ENCODE measurements at regions not wholly inside any gene's neighbourhood (a gene's known extent, or its start where the extent isn't known, plus 50 kb on each side); places are given as distances from the start of the nearest gene placed in this dataset.
"Not testable (repeated sequence)": the region's sequence is repeated elsewhere in the genome, so short reads cannot be mapped to it uniquely, and the experiment has no call there.

DNA sequence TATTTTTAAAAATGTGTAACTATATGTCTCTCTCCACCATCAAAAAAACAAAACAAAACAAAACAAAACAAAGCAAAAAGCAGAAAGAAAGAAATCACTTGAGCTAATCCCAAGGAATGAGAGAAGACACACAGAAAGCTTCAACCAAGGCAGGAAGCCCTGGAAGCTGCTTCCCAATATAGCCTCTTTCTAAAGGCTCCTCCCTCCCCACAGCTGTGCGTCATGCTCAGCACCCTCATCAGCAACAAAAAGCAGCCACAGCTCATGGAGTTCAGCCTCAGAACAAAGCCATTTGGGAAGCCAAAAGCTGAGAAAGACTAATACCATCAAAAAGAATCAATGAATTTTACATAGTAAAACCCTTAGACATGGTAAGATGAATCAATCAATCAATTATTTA is 501.6 kb upstream of the SMIM31 start:
- no CpG with 5 or more reads among the region's 1 CpG for WGBS (ENCODE audit: insufficient coverage)
- ChIA-PET CTCF (no interaction called here), POLR2A (no interaction called here)
- Histone ChIP-seq H3K4me1 (ENCODE audit: control extremely low read depth in 1 of 4, control insufficient read depth in 4 of 4, insufficient read depth in 4 of 4, low read length in 3 of 4) (no peaks in the 10 kb centered on the region), H3K9me3 (ENCODE audit: control extremely low read depth in 1 of 5, control insufficient read depth in 4 of 5, insufficient read depth in 2 of 5, low read depth in 1 of 5, low read length in 4 of 5) (no peaks in the 10 kb centered on the region), H3K27ac (ENCODE audit: insufficient read depth in 1 of 2, low read depth in 1 of 2, low read length in 2 of 2, poor library complexity in 1 of 2, severe bottlenecking in 2 of 2) (no peak overlapping the region), H3K4me3 (ENCODE audit: control insufficient read depth in 1 of 7, extremely low read depth in 1 of 7, insufficient read depth in 4 of 7, low read depth in 2 of 7, low read length in 6 of 7) (no peak overlapping the region), H3K36me3 (ENCODE audit: control insufficient read depth in 4 of 4, insufficient read depth in 4 of 4, low read length in 3 of 4) (no peaks in the 10 kb centered on the region), H3K27me3 (replicated peaks in 2 of 5; ENCODE audit: control insufficient read depth in 4 of 5, insufficient read depth in 5 of 5, low read length in 4 of 5) (no peaks in the 10 kb centered on the region)
- DNase-seq = no peak

- H3K4me3 ChIP-seq (ENCODE audit: control insufficient read depth in 1 of 7, extremely low read depth in 1 of 7, insufficient read depth in 4 of 7, low read depth in 2 of 7, low read length in 6 of 7) = no peak overlapping the region
- no peak overlapping the region for H3K27ac ChIP-seq (ENCODE audit: insufficient read depth in 1 of 2, low read depth in 1 of 2, low read length in 2 of 2, poor library complexity in 1 of 2, severe bottlenecking in 2 of 2)
- DNase-seq = no peak
- WGBS (ENCODE audit: insufficient coverage) = 100% methylated on average over 1 of the region's 2 CpGs
- H3K9me3 ChIP-seq (ENCODE audit: control extremely low read depth in 1 of 5, control insufficient read depth in 4 of 5, insufficient read depth in 2 of 5, low read depth in 1 of 5, low read length in 4 of 5) = no peaks in the 10 kb centered on the region
- no peaks in the 10 kb centered on the region for H3K4me1 ChIP-seq (ENCODE audit: control extremely low read depth in 1 of 4, control insufficient read depth in 4 of 4, insufficient read depth in 4 of 4, low read length in 3 of 4)
- no peaks in the 10 kb centered on the region for H3K27me3 ChIP-seq (replicated peaks in 2 of 5; ENCODE audit: control insufficient read depth in 4 of 5, insufficient read depth in 5 of 5, low read length in 4 of 5)
- ChIA-PET CTCF (no interaction called here), POLR2A (no interaction called here)
- no peaks in the 10 kb centered on the region for H3K36me3 ChIP-seq (ENCODE audit: control insufficient read depth in 4 of 4, insufficient read depth in 4 of 4, low read length in 3 of 4)
These were observed 492.1 kb upstream of the SMIM31 start for GRCh38 chr4:164261831-164262230.

GRCh38 chr4:164262508-164262907 is 491.4 kb upstream of the SMIM31 start:
- H3K4me3 ChIP-seq (ENCODE audit: control insufficient read depth in 1 of 7, extremely low read depth in 1 of 7, insufficient read depth in 4 of 7, low read depth in 2 of 7, low read length in 6 of 7); H3K4me1 ChIP-seq (ENCODE audit: control extremely low read depth in 1 of 4, control insufficient read depth in 4 of 4, insufficient read depth in 4 of 4, low read length in 3 of 4); CTCF ChIA-PET; H3K27ac ChIP-seq (ENCODE audit: insufficient read depth in 1 of 2, low read depth in 1 of 2, low read length in 2 of 2, poor library complexity in 1 of 2, severe bottlenecking in 2 of 2); H3K27me3 ChIP-seq (replicated peaks in 2 of 5; ENCODE audit: control insufficient read depth in 4 of 5, insufficient read depth in 5 of 5, low read length in 4 of 5); H3K9me3 ChIP-seq (ENCODE audit: control extremely low read depth in 1 of 5, control insufficient read depth in 4 of 5, insufficient read depth in 2 of 5, low read depth in 1 of 5, low read length in 4 of 5); DNase-seq; POLR2A ChIA-PET; H3K36me3 ChIP-seq (ENCODE audit: control insufficient read depth in 4 of 4, insufficient read depth in 4 of 4, low read length in 3 of 4): not testable (repeated sequence)
- no CpG with 5 or more reads among the region's 1 CpG for WGBS (ENCODE audit: insufficient coverage)

GRCh38 chr4:164277414-164277813 is 476.5 kb upstream of the SMIM31 start:
- H3K4me1 ChIP-seq (ENCODE audit: control extremely low read depth in 1 of 4, control insufficient read depth in 4 of 4, insufficient read depth in 4 of 4, low read length in 3 of 4); H3K9me3 ChIP-seq (ENCODE audit: control extremely low read depth in 1 of 5, control insufficient read depth in 4 of 5, insufficient read depth in 2 of 5, low read depth in 1 of 5, low read length in 4 of 5); H3K4me3 ChIP-seq (ENCODE audit: control insufficient read depth in 1 of 7, extremely low read depth in 1 of 7, insufficient read depth in 4 of 7, low read depth in 2 of 7, low read length in 6 of 7); H3K27me3 ChIP-seq (replicated peaks in 2 of 5; ENCODE audit: control insufficient read depth in 4 of 5, insufficient read depth in 5 of 5, low read length in 4 of 5); H3K36me3 ChIP-seq (ENCODE audit: control insufficient read depth in 4 of 4, insufficient read depth in 4 of 4, low read length in 3 of 4); CTCF ChIA-PET; POLR2A ChIA-PET; DNase-seq; H3K27ac ChIP-seq (ENCODE audit: insufficient read depth in 1 of 2, low read depth in 1 of 2, low read length in 2 of 2, poor library complexity in 1 of 2, severe bottlenecking in 2 of 2): not testable (repeated sequence)
- WGBS (ENCODE audit: insufficient coverage) = 86% methylated on average over 2 of the region's 2 CpGs

- Histone ChIP-seq H3K27me3 (replicated peaks in 2 of 5; ENCODE audit: control insufficient read depth in 4 of 5, insufficient read depth in 5 of 5, low read length in 4 of 5) (no peaks in the 10 kb centered on the region), H3K4me3 (ENCODE audit: control insufficient read depth in 1 of 7, extremely low read depth in 1 of 7, insufficient read depth in 4 of 7, low read depth in 2 of 7, low read length in 6 of 7) (no peak overlapping the region), H3K36me3 (ENCODE audit: control insufficient read depth in 4 of 4, insufficient read depth in 4 of 4, low read length in 3 of 4) (no peaks in the 10 kb centered on the region), H3K4me1 (ENCODE audit: control extremely low read depth in 1 of 4, control insufficient read depth in 4 of 4, insufficient read depth in 4 of 4, low read length in 3 of 4) (no peaks in the 10 kb centered on the region), H3K9me3 (ENCODE audit: control extremely low read depth in 1 of 5, control insufficient read depth in 4 of 5, insufficient read depth in 2 of 5, low read depth in 1 of 5, low read length in 4 of 5) (no peaks in the 10 kb centered on the region), H3K27ac (ENCODE audit: insufficient read depth in 1 of 2, low read depth in 1 of 2, low read length in 2 of 2, poor library complexity in 1 of 2, severe bottlenecking in 2 of 2) (no peak overlapping the region)
- POLR2A ChIA-PET = no interaction called here
- CTCF ChIA-PET = no interaction called here
- 91% methylated on average over 5 of the region's 6 CpGs for WGBS (ENCODE audit: insufficient coverage)
- DNase-seq = no peak
These were observed 466.8 kb upstream of the SMIM31 start for GRCh38 chr4:164287173-164287572.

DNA sequence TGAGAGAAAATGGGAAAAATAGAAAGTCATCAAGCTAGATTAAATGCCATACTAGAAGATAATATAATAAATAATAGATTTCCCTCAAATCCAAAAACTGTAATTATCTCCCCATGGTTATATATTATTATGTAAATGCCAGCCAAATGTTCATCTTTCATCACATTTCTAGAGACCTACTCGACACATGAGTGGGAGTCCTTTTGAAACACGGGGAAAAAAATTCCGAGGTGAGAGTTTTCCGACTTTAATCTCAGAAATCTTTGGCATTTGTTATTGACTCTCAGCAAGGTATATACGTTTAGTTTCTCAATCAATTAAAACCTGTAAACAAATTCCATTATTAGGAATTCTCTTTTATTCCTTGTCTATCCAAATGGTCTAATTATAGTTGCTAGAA is 465.4 kb upstream of the SMIM31 start:
- no peak for DNase-seq
- Histone ChIP-seq H3K27me3 (replicated peaks in 2 of 5; ENCODE audit: control insufficient read depth in 4 of 5, insufficient read depth in 5 of 5, low read length in 4 of 5) (no peaks in the 10 kb centered on the region), H3K4me1 (ENCODE audit: control extremely low read depth in 1 of 4, control insufficient read depth in 4 of 4, insufficient read depth in 4 of 4, low read length in 3 of 4) (no peaks in the 10 kb centered on the region), H3K9me3 (ENCODE audit: control extremely low read depth in 1 of 5, control insufficient read depth in 4 of 5, insufficient read depth in 2 of 5, low read depth in 1 of 5, low read length in 4 of 5) (no peaks in the 10 kb centered on the region), H3K27ac (ENCODE audit: insufficient read depth in 1 of 2, low read depth in 1 of 2, low read length in 2 of 2, poor library complexity in 1 of 2, severe bottlenecking in 2 of 2) (no peak overlapping the region), H3K36me3 (ENCODE audit: control insufficient read depth in 4 of 4, insufficient read depth in 4 of 4, low read length in 3 of 4) (no peaks in the 10 kb centered on the region), H3K4me3 (ENCODE audit: control insufficient read depth in 1 of 7, extremely low read depth in 1 of 7, insufficient read depth in 4 of 7, low read depth in 2 of 7, low read length in 6 of 7) (no peak overlapping the region)
- no CpG with 5 or more reads among the region's 5 CpGs for WGBS (ENCODE audit: insufficient coverage)
- ChIA-PET CTCF (no interaction called here), POLR2A (no interaction called here)

DNA sequence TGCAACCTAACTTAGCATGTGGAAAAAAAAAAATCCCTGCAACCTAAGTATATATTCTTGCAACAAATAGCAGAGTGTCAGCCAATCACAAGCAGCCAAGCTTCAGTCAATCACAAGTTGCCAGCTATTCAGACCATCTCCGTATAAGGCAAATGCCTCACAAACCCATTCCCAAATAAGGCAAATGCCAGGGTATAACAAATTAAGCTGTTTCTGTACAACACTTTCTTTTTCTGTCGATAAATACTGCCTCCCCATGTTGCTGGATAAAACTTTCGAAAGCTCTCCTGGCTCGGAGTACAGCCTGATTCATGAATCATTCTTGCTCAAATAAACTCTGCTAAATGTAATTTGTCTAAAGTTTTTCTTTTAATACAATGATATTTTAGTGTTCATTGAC is 460.7 kb upstream of the SMIM31 start:
- Histone ChIP-seq H3K27ac (ENCODE audit: insufficient read depth in 1 of 2, low read depth in 1 of 2, low read length in 2 of 2, poor library complexity in 1 of 2, severe bottlenecking in 2 of 2) (no peak overlapping the region), H3K9me3 (ENCODE audit: control extremely low read depth in 1 of 5, control insufficient read depth in 4 of 5, insufficient read depth in 2 of 5, low read depth in 1 of 5, low read length in 4 of 5) (no peaks in the 10 kb centered on the region), H3K36me3 (ENCODE audit: control insufficient read depth in 4 of 4, insufficient read depth in 4 of 4, low read length in 3 of 4) (no peaks in the 10 kb centered on the region), H3K4me1 (ENCODE audit: control extremely low read depth in 1 of 4, control insufficient read depth in 4 of 4, insufficient read depth in 4 of 4, low read length in 3 of 4) (no peaks in the 10 kb centered on the region), H3K4me3 (ENCODE audit: control insufficient read depth in 1 of 7, extremely low read depth in 1 of 7, insufficient read depth in 4 of 7, low read depth in 2 of 7, low read length in 6 of 7) (no peak overlapping the region), H3K27me3 (replicated peaks in 2 of 5; ENCODE audit: control insufficient read depth in 4 of 5, insufficient read depth in 5 of 5, low read length in 4 of 5) (no peaks in the 10 kb centered on the region)
- 83% methylated on average over 4 of the region's 4 CpGs for WGBS (ENCODE audit: insufficient coverage)
- DNase-seq = no peak
- ChIA-PET POLR2A (no interaction called here), CTCF (no interaction called here)

GRCh38 chr4:164293743-164294142 is 460.2 kb upstream of the SMIM31 start:
- CTCF ChIA-PET = no interaction called here
- Histone ChIP-seq H3K4me3 (ENCODE audit: control insufficient read depth in 1 of 7, extremely low read depth in 1 of 7, insufficient read depth in 4 of 7, low read depth in 2 of 7, low read length in 6 of 7) (no peak overlapping the region), H3K36me3 (ENCODE audit: control insufficient read depth in 4 of 4, insufficient read depth in 4 of 4, low read length in 3 of 4) (no peaks in the 10 kb centered on the region), H3K27me3 (replicated peaks in 2 of 5; ENCODE audit: control insufficient read depth in 4 of 5, insufficient read depth in 5 of 5, low read length in 4 of 5) (no peaks in the 10 kb centered on the region), H3K9me3 (ENCODE audit: control extremely low read depth in 1 of 5, control insufficient read depth in 4 of 5, insufficient read depth in 2 of 5, low read depth in 1 of 5, low read length in 4 of 5) (no peaks in the 10 kb centered on the region), H3K27ac (ENCODE audit: insufficient read depth in 1 of 2, low read depth in 1 of 2, low read length in 2 of 2, poor library complexity in 1 of 2, severe bottlenecking in 2 of 2) (no peak overlapping the region), H3K4me1 (ENCODE audit: control extremely low read depth in 1 of 4, control insufficient read depth in 4 of 4, insufficient read depth in 4 of 4, low read length in 3 of 4) (no peaks in the 10 kb centered on the region)
- no peak for DNase-seq
- WGBS (ENCODE audit: insufficient coverage) = 93% methylated on average over 2 of the region's 2 CpGs
- POLR2A ChIA-PET = no interaction called here

All from common myeloid progenitor, CD34-positive (primary cell).